ENCODE measurements at regions not wholly inside any gene's neighbourhood (a gene's known extent, or its start where the extent isn't known, plus 50 kb on each side); places are given as distances from the start of the nearest gene placed in this dataset.

GRCh38 chr10:36789974-36790373 lies 335.4 kb upstream of the ANKRD30A start:
- H3K27ac Mint-ChIP-seq (ENCODE audit: unreplicated experiment) = no peak overlapping the region
- no peaks in the 10 kb centered on the region for H3K9me3 Mint-ChIP-seq

DNA sequence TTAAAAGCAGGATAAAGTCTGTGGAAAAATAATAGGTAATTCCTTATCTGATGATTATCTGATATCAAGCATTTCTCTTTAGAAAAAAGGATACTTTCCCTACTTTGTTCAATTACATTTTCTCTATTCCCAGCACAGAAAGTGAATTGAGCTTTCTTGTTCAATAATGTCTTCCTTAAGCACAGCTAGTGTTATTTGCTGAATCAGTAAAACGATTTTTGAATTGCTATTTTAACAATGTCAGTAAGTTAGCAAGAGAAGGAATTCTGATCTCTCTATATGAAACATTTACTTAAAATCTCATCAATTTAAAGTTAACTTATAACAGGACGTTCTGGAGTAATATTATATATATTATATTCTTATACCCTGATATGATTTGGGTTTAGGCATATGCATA lies 337.2 kb upstream of the ANKRD30A start:
- no peaks in the 10 kb centered on the region for H3K36me3 Mint-ChIP-seq (ENCODE audit: low read depth)
- H3K27ac Mint-ChIP-seq (ENCODE audit: unreplicated experiment) = no peak overlapping the region
- H3K27me3 Mint-ChIP-seq (ENCODE audit: low read depth) = no peaks in the 10 kb centered on the region

More at GRCh38 chr10:36789974-36790373, 335.4 kb upstream of the ANKRD30A start:
- H3K4me3 Mint-ChIP-seq = no peak overlapping the region
- no peak for TF ChIP-seq CTCF (conservative IDR thresholded peaks at IDR 0.05)
- no peak for DNase-seq (ENCODE audit: low read depth, low spot score)
- H3K36me3 Mint-ChIP-seq (ENCODE audit: low read depth) = no peaks in the 10 kb centered on the region
- no peaks in the 10 kb centered on the region for H3K27me3 Mint-ChIP-seq (ENCODE audit: low read depth)
- no peaks in the 10 kb centered on the region for H3K4me1 Mint-ChIP-seq

GRCh38 chr10:36783400-36783799 lies 342.0 kb upstream of the ANKRD30A start:
- Mint-ChIP-seq H3K27me3 (ENCODE audit: low read depth) (peaks cover 20% of the 10 kb centered on the region), H3K4me3 (no peak overlapping the region), H3K4me1 (peaks cover 9% of the 10 kb centered on the region), H3K27ac (ENCODE audit: unreplicated experiment) (no peak overlapping the region), H3K36me3 (ENCODE audit: low read depth) (no peaks in the 10 kb centered on the region), H3K9me3 (no peaks in the 10 kb centered on the region)
- DNase-seq (ENCODE audit: low read depth, low spot score) = no peak
- TF ChIP-seq CTCF (conservative IDR thresholded peaks at IDR 0.05) = no peak

More for the DNA sequence above, 337.2 kb upstream of the ANKRD30A start:
- Mint-ChIP-seq H3K4me3 (no peak overlapping the region), H3K4me1 (no peaks in the 10 kb centered on the region), H3K9me3 (no peaks in the 10 kb centered on the region)
- DNase-seq (ENCODE audit: low read depth, low spot score) = no peak
- no peak for TF ChIP-seq CTCF (conservative IDR thresholded peaks at IDR 0.05)

- Mint-ChIP-seq H3K27ac (ENCODE audit: unreplicated experiment) (no peak overlapping the region), H3K9me3 (no peaks in the 10 kb centered on the region), H3K36me3 (ENCODE audit: low read depth) (no peaks in the 10 kb centered on the region), H3K4me1 (peaks cover 9% of the 10 kb centered on the region), H3K4me3 (no peak overlapping the region), H3K27me3 (ENCODE audit: low read depth) (peaks cover 29% of the 10 kb centered on the region)
- no peak for TF ChIP-seq CTCF (conservative IDR thresholded peaks at IDR 0.05)
- DNase-seq (ENCODE audit: low read depth, low spot score) = no peak
Observed at GRCh38 chr10:36781570-36781969, 343.8 kb upstream of the ANKRD30A start.

- Mint-ChIP-seq H3K27ac (ENCODE audit: unreplicated experiment) (no peak overlapping the region), H3K36me3 (ENCODE audit: low read depth) (no peaks in the 10 kb centered on the region), H3K4me1 (peaks cover 9% of the 10 kb centered on the region), H3K9me3 (no peaks in the 10 kb centered on the region), H3K4me3 (no peak overlapping the region), H3K27me3 (ENCODE audit: low read depth) (peaks cover 32% of the 10 kb centered on the region)
- no peak for DNase-seq (ENCODE audit: low read depth, low spot score)
- TF ChIP-seq CTCF (conservative IDR thresholded peaks at IDR 0.05) = no peak
Observed at GRCh38 chr10:36780158-36780557, 345.2 kb upstream of the ANKRD30A start.

Data from neural crest cell (in vitro differentiated cells).